GM19468 (cell line): ENCODE measurements at regions not wholly inside any gene's neighbourhood (a gene's known extent, or its start where the extent isn't known, plus 50 kb on each side); places are given as distances from the start of the nearest gene placed in this dataset.
A peak's percentile ranks its signal among the peaks of the same experiment; 100 is the strongest.
"Not testable (repeated sequence)": the region's sequence is repeated elsewhere in the genome, so short reads cannot be mapped to it uniquely, and the experiment has no call there.

ENCODE experiments used
- ATAC-seq: cut with Tn5 transposase; IDR thresholded peaks from one replicate; pipeline ENCODE4 v1.9.1; 2021; ENCODE audit warnings: mild to moderate bottlenecking, moderate library complexity, moderate number of reproducible peaks; ENCODE audit not compliant: unreplicated experiment; ENCODE audit errors: extremely low read depth

DNA sequence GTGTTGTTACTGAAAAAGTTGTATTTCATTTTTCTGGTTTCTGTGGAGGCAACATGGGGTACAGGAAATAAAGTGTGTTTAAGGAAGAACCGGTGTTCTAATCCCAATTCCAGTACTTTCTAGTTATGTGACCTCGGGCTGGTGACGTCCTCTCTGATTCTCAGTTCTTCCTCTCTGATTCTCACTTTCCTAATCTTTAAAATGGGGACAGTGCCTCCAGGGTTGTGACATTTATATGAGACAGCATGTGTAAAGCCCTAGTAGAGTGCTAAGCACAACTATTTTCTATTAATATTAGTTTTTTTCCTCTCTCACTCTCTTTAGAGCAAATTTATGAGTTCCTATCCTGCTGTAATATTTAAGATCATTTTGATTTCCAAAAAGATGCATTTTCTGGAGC, 50.9 kb upstream of the PTPDC1 start:
- no peak for ATAC-seq

- no peak for ATAC-seq
These were observed 52.3 kb upstream of the PTPDC1 start for GRCh38 chr9:94031946-94032345.

DNA sequence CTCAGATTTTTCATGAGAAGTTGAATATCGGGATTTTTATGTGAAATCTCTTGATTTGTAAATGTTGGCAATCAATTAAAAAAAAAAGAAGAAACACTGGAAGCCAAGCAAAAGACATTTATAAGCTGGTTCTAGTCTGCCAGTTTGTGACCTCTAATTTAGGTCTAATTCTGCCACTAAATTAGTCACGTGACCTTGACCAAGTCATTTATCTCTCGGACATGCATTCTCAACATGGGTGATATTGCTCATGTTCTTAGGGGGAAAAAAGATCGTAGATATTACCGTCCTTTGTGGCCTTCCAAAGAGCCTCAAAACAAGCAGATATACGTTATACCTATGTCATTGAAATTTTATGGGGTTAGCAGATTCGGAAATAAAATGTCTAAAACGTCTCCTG, 52.9 kb upstream of the PTPDC1 start:
- ATAC-seq, result no peak

- peak; percentile 98 for ATAC-seq
These were observed 53.7 kb upstream of the PTPDC1 start for GRCh38 chr9:94030318-94031179.

- ATAC-seq, result no peak
These were observed 54.3 kb upstream of the PTPDC1 start for GRCh38 chr9:94029932-94030317.

- ATAC-seq, result no peak
These were observed 57.4 kb upstream of the PTPDC1 start for GRCh38 chr9:94026816-94027215.

DNA sequence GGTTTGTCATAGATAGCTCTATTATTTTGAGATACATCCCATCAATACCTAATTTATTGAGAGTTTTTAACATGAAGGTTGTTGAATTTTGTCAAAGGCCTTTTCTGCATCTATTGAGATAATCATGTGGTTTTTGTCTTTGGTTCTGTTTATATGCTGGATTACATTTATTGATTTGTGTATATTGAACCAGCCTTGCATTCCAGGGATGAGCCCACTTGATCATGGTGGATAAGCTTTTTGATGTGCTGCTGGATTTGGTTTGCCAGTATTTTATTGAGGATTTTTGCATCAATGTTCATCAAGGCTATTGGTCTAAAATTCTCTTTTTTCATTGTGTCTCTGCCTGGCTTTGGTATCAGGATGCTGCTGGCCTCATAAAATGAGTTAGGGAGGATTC, 61.8 kb upstream of the PTPDC1 start:
- not testable (repeated sequence) for ATAC-seq

DNA sequence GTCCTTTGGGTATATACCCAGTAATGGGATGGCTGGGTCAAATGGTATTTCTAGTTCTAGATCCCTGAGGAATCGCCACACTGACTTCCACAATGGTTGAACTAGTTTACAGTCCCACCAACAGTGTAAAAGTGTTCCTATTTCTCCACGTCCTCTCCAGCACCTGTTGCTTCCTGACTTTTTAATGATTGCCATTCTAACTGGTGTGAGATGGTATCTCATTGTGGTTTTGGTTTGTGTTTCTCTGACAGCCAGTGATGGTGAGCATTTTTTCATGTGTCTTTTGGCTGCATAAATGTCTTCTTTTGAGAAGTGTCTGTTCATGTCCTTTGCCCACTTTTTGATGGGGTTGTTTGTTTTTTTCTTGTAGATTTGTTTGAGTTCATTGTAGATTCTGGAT, 63.4 kb upstream of the PTPDC1 start:
- ATAC-seq, result not testable (repeated sequence)

GRCh38 chr9:94018628-94019027, 63.5 kb upstream of the BARX1 start:
- ATAC-seq, result no peak

DNA sequence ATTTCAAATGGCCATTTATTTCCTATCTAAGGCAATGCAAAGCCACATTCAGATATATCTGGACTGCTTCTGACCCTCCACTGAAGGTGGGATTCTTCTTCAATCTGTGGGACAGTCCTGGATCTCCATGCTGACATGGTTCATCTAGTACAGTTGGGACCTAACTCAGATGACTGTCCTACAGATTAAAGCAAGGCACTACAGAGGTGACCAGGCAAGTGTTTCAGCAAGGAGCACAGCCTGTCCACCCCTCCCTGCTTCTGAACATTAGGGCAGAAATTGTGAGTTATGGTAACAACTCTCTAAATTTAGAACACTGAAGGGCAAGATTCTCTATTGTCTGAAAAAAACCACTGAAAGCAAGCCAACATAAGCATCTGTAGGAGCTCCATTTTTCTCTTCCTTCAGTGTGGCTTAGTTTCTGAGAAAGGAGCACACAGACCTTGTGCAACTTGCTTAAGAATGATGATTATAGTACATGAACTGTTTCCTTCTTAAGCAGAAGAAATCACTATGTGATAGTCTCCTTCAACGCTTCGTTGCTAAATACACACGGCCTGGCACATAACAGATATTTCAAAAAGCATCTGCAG, 62.9 kb upstream of the BARX1 start:
- no peak for ATAC-seq

GRCh38 chr9:94016744-94017143, 61.6 kb upstream of the BARX1 start:
- no peak for ATAC-seq

DNA sequence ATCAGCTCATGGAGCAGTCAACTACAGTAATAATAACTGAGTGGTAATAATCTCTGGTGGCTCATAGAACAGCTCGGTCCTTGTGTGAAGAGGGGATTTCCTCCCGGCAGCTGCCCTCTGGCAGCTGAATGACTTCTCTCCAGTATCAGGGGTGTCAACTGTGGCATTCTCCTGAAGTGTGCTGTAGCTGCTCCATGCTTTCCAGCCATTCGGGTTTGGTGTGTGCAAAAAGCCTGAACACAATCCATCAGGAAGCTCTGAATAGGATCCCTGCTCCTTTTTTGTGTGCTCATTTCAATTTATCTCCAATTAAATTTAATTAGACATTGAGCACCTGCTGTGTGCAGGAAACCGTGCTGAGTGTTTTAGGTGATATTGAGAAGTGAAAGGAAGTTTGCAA, 59.8 kb upstream of the BARX1 start:
- no peak for ATAC-seq

DNA sequence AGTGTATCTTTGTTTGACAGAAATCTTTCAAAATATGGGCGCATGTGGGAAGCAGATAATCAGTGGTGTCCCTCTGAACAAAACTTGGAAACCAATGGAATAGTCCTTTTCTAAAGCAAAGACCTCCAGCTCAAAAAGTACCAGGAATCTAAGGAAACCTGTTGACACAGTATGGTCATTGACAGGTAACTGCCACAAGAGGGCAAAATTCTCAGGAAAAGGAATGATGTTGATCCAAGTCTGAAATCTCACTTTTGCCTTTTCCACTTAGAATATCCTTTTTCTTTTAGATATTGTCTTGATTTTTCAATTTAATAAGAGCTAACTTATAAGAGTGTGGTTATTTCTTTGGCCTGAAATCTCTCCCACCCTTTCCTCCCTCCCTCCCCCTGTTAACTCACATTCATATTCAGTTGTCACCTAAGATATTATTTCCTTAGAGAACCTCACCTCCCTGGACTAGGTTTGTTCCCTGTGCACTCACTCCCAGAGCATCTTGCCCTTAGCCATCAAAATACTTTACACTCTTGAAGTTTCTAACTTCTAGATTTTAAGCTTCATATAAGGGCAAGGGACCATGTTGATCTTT, 59.0 kb upstream of the BARX1 start:
- no peak for ATAC-seq

GRCh38 chr9:94010980-94011533, 55.9 kb upstream of the BARX1 start:
- no peak for ATAC-seq

DNA sequence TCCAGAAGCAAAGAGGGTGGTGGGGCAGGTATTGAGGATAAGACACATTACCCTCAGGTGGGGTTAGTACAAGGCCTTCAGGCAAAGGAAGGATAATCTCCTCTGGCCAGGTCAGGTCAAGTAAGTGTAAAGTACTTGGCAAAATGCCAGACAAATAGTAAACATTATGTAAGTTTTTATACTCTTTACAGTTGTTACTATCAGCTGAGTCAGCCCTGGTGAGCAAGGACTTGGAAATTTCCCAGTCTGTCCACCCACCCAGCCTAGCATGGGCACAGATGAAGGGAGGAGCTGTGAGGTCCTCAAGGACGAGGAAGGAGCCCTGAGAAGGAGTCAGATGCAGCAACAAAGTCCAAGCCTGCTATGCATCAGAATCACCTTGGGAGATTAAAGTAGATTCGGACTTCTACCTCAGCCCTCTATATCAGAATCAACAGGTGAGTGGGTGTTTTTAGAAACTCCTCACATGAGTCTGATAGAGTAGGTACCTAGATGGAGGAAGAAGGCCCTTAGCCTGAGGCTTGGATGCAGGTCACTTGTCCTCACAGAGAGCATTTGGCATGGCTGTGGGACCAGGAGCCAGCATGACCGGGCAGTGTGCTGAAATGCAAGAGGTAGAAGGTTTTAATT, 50.2 kb upstream of the BARX1 start:
- no peak for ATAC-seq
